ENCODE measurements at regions not wholly inside any gene's neighbourhood (a gene's known extent, or its start where the extent isn't known, plus 50 kb on each side); places are given as distances from the start of the nearest gene placed in this dataset.

DNA sequence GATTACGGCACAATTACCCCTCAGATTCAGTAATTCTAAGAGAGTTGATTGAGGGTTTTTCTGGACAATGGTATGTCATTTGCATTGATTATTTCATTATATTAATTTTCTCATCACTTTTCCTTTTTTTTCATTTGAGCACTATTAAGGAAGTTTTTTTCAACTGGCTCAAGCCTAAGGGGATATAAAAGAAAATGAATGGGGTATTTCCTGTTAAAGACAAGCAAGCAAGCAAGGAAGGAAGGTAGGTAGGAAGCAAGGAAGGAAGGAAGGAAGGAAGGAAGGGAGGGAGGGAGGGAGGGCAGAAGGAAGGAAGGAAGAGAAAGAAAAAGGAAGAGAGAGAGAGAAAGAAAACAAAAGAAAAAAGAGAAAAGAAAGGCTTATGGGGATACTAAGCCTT is 620.3 kb downstream of the DIAPH3 start:
- WGBS: 97% methylated on average over 1 of the region's 1 CpG
- H3K27me3 ChIP-seq (ENCODE audit: control insufficient read depth in 4 of 4, insufficient read depth in 4 of 4, low read length in 3 of 4): no peaks in the 10 kb centered on the region
- no peaks in the 10 kb centered on the region for H3K9me3 ChIP-seq (ENCODE audit: control insufficient read depth in 4 of 4, low read length in 3 of 4)
- no peaks in the 10 kb centered on the region for H3K36me3 ChIP-seq (ENCODE audit: control insufficient read depth in 4 of 4, insufficient read depth in 3 of 4, low read depth in 1 of 4, low read length in 3 of 4)
- no peak overlapping the region for H3K4me3 ChIP-seq (ENCODE audit: low read depth in 1 of 3, low read length in 3 of 3)
- no peak overlapping the region for H3K9ac ChIP-seq (ENCODE audit: low read depth in 1 of 2, low read length in 2 of 2)
- DNase-seq (ENCODE audit: low spot score): no peak
- H3K27ac ChIP-seq (ENCODE audit: low read depth in 1 of 2, low read length in 2 of 2): no peak overlapping the region
- no peaks in the 10 kb centered on the region for H3K4me1 ChIP-seq (ENCODE audit: control insufficient read depth in 4 of 4, insufficient read depth in 4 of 4, low read length in 3 of 4)
- TF ChIP-seq HNF4A (conservative IDR thresholded peaks at IDR 0.05): no peak
- TF ChIP-seq YY1 (IDR thresholded peaks at IDR 0.05): no peak
- no peak for TF ChIP-seq SP1 (IDR thresholded peaks at IDR 0.05)
- TF ChIP-seq FOXA2 (IDR thresholded peaks at IDR 0.05): no peak
- no peak for TF ChIP-seq HNF4G (IDR thresholded peaks at IDR 0.05)
- TF ChIP-seq NR2F2 (IDR thresholded peaks at IDR 0.05): no peak

DNA sequence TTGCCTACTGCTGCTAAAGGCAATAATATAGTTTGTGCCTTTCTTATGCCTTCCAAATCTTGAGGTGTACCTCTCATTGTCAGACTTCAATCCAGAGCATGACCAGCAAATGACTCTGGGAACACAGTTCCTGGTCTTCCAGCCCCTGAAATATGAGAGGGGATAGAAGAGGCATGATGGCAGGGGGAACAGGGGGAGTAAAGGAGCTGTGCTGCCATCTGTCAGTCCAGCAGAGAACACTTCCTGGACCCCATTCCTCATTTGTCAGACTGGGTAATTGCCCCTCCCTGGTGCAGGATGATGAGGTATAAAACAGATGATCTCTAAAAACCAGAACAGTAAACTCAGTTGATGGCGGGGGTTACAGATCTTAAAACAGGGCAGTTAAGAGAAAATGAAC is 618.7 kb downstream of the DIAPH3 start:
- DNase-seq (ENCODE audit: low spot score): no peak
- no peak overlapping the region for H3K27ac ChIP-seq (ENCODE audit: low read depth in 1 of 2, low read length in 2 of 2)
- no peaks in the 10 kb centered on the region for H3K27me3 ChIP-seq (ENCODE audit: control insufficient read depth in 4 of 4, insufficient read depth in 4 of 4, low read length in 3 of 4)
- no peak for TF ChIP-seq TAF1 (conservative IDR thresholded peaks at IDR 0.05)
- no peak for TF ChIP-seq HNF4A (conservative IDR thresholded peaks at IDR 0.05)
- TF ChIP-seq RXRA (IDR thresholded peaks at IDR 0.05): no peak
- no peak for TF ChIP-seq YY1 (IDR thresholded peaks at IDR 0.05)
- H3K4me3 ChIP-seq (ENCODE audit: low read depth in 1 of 3, low read length in 3 of 3): no peak overlapping the region
- no peaks in the 10 kb centered on the region for H3K4me1 ChIP-seq (ENCODE audit: control insufficient read depth in 4 of 4, insufficient read depth in 4 of 4, low read length in 3 of 4)
- 96% methylated on average over 1 of the region's 1 CpG for WGBS
- H3K9me3 ChIP-seq (ENCODE audit: control insufficient read depth in 4 of 4, low read length in 3 of 4): no peaks in the 10 kb centered on the region
- no peak overlapping the region for H3K9ac ChIP-seq (ENCODE audit: low read depth in 1 of 2, low read length in 2 of 2)
- H3K36me3 ChIP-seq (ENCODE audit: control insufficient read depth in 4 of 4, insufficient read depth in 3 of 4, low read depth in 1 of 4, low read length in 3 of 4): no peaks in the 10 kb centered on the region

DNA sequence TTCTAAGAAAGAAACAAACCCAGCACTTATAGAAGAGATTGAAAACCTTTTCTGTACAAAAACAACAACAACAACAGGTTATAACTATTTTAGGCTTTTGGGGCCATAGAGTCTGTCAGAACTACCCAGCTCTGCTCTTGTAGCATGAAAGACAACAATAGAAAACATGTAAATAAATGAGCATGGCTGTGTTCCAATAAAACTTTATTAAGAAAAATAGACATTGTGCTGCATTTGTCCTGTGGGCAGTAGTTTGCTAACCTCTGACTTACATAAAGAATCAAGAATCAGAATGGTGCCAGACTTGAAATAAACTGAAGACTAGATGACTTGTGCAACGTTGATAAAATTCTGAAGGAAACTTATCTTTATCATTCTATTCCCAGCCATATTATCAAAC is 617.5 kb downstream of the DIAPH3 start:
- Histone ChIP-seq H3K4me3 (ENCODE audit: low read depth in 1 of 3, low read length in 3 of 3) (no peak overlapping the region), H3K9me3 (ENCODE audit: control insufficient read depth in 4 of 4, low read length in 3 of 4) (peaks cover 0 to 2% (median 0%) of the 10 kb centered on the region in 4 donors), H3K4me1 (ENCODE audit: control insufficient read depth in 4 of 4, insufficient read depth in 4 of 4, low read length in 3 of 4) (no peaks in the 10 kb centered on the region), H3K36me3 (ENCODE audit: control insufficient read depth in 4 of 4, insufficient read depth in 3 of 4, low read depth in 1 of 4, low read length in 3 of 4) (no peaks in the 10 kb centered on the region), H3K9ac (ENCODE audit: low read depth in 1 of 2, low read length in 2 of 2) (no peak overlapping the region), H3K27me3 (ENCODE audit: control insufficient read depth in 4 of 4, insufficient read depth in 4 of 4, low read length in 3 of 4) (no peaks in the 10 kb centered on the region), H3K27ac (ENCODE audit: low read depth in 1 of 2, low read length in 2 of 2) (no peak overlapping the region)
- TF ChIP-seq GABPA (IDR thresholded peaks at IDR 0.05 in 1 of 2, conservative IDR thresholded peaks at IDR 0.05 in 1 of 2) (no peak), HNF4G (IDR thresholded peaks at IDR 0.05) (no peak), TAF1 (conservative IDR thresholded peaks at IDR 0.05) (no peak), RAD21 (IDR thresholded peaks at IDR 0.05) (no peak), FOXA2 (IDR thresholded peaks at IDR 0.05) (no peak)
- TF ChIP-seq, protein P1, sequence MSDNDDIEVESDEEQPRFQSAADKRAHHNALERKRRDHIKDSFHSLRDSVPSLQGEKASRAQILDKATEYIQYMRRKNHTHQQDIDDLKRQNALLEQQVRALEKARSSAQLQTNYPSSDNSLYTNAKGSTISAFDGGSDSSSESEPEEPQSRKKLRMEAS (IDR thresholded peaks at IDR 0.05): no peak
- WGBS: 61% methylated on average over 1 of the region's 1 CpG
- no peak for DNase-seq (ENCODE audit: low spot score)

DNA sequence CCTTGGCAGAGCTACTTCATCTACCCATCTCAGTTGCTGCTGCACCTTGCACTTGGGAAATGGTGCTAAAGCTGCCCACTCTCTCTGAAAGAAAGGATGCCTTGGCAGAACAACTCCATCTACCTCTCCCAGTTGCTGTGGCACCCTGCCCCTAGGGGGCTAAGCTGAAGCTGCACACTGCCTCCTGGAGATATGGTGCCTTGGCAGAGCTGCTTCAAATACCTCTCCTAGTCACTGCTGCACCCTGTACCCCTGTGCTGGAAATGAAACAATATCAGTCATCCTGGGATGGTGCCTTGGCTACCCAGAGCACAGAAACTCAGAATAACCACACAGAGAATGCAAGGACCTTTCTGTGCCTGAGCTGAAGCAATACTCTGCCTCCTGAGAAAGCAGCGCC is 615.8 kb downstream of the DIAPH3 start:
- Histone ChIP-seq H3K9me3 (ENCODE audit: control insufficient read depth in 4 of 4, low read length in 3 of 4) (peaks cover 0 to 2% (median 0%) of the 10 kb centered on the region in 4 donors), H3K27ac (ENCODE audit: low read depth in 1 of 2, low read length in 2 of 2) (no peak overlapping the region), H3K36me3 (ENCODE audit: control insufficient read depth in 4 of 4, insufficient read depth in 3 of 4, low read depth in 1 of 4, low read length in 3 of 4) (no peaks in the 10 kb centered on the region), H3K27me3 (ENCODE audit: control insufficient read depth in 4 of 4, insufficient read depth in 4 of 4, low read length in 3 of 4) (no peaks in the 10 kb centered on the region), H3K4me1 (ENCODE audit: control insufficient read depth in 4 of 4, insufficient read depth in 4 of 4, low read length in 3 of 4) (no peaks in the 10 kb centered on the region), H3K9ac (ENCODE audit: low read depth in 1 of 2, low read length in 2 of 2) (no peak overlapping the region), H3K4me3 (ENCODE audit: low read depth in 1 of 3, low read length in 3 of 3) (no peak overlapping the region)
- no peak for DNase-seq (ENCODE audit: low spot score)
- WGBS: 93% methylated on average over 1 of the region's 1 CpG
- TF ChIP-seq HNF4G (IDR thresholded peaks at IDR 0.05) (no peak), GABPA (IDR thresholded peaks at IDR 0.05 in 1 of 2, conservative IDR thresholded peaks at IDR 0.05 in 1 of 2) (no peak), RXRA (IDR thresholded peaks at IDR 0.05) (no peak), TAF1 (conservative IDR thresholded peaks at IDR 0.05) (no peak), EGR1 (IDR thresholded peaks at IDR 0.05; ENCODE audit: low read depth in 2 of 2) (no peak), NR2F2 (IDR thresholded peaks at IDR 0.05) (no peak), HNF4A (conservative IDR thresholded peaks at IDR 0.05) (no peak), FOXA2 (IDR thresholded peaks at IDR 0.05) (no peak), RAD21 (IDR thresholded peaks at IDR 0.05) (no peak), JUND (IDR thresholded peaks at IDR 0.05) (no peak), YY1 (IDR thresholded peaks at IDR 0.05) (no peak), FOXA1 (IDR thresholded peaks at IDR 0.05) (no peak)
- TF ChIP-seq, protein P2, sequence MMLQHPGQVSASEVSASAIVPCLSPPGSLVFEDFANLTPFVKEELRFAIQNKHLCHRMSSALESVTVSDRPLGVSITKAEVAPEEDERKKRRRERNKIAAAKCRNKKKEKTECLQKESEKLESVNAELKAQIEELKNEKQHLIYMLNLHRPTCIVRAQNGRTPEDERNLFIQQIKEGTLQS (IDR thresholded peaks at IDR 0.05): no peak
- TF ChIP-seq, protein P3, sequence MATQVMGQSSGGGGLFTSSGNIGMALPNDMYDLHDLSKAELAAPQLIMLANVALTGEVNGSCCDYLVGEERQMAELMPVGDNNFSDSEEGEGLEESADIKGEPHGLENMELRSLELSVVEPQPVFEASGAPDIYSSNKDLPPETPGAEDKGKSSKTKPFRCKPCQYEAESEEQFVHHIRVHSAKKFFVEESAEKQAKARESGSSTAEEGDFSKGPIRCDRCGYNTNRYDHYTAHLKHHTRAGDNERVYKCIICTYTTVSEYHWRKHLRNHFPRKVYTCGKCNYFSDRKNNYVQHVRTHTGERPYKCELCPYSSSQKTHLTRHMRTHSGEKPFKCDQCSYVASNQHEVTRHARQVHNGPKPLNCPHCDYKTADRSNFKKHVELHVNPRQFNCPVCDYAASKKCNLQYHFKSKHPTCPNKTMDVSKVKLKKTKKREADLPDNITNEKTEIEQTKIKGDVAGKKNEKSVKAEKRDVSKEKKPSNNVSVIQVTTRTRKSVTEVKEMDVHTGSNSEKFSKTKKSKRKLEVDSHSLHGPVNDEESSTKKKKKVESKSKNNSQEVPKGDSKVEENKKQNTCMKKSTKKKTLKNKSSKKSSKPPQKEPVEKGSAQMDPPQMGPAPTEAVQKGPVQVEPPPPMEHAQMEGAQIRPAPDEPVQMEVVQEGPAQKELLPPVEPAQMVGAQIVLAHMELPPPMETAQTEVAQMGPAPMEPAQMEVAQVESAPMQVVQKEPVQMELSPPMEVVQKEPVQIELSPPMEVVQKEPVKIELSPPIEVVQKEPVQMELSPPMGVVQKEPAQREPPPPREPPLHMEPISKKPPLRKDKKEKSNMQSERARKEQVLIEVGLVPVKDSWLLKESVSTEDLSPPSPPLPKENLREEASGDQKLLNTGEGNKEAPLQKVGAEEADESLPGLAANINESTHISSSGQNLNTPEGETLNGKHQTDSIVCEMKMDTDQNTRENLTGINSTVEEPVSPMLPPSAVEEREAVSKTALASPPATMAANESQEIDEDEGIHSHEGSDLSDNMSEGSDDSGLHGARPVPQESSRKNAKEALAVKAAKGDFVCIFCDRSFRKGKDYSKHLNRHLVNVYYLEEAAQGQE (IDR thresholded peaks at IDR 0.05): no peak
- TF ChIP-seq, protein P4, sequence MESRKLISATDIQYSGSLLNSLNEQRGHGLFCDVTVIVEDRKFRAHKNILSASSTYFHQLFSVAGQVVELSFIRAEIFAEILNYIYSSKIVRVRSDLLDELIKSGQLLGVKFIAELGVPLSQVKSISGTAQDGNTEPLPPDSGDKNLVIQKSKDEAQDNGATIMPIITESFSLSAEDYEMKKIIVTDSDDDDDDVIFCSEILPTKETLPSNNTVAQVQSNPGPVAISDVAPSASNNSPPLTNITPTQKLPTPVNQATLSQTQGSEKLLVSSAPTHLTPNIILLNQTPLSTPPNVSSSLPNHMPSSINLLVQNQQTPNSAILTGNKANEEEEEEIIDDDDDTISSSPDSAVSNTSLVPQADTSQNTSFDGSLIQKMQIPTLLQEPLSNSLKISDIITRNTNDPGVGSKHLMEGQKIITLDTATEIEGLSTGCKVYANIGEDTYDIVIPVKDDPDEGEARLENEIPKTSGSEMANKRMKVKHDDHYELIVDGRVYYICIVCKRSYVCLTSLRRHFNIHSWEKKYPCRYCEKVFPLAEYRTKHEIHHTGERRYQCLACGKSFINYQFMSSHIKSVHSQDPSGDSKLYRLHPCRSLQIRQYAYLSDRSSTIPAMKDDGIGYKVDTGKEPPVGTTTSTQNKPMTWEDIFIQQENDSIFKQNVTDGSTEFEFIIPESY (IDR thresholded peaks at IDR 0.05): no peak
- TF ChIP-seq, protein P1 (IDR thresholded peaks at IDR 0.05): no peak
